ENCODE measurements at regions not wholly inside any gene's neighbourhood (a gene's known extent, or its start where the extent isn't known, plus 50 kb on each side); places are given as distances from the start of the nearest gene placed in this dataset.

DNA sequence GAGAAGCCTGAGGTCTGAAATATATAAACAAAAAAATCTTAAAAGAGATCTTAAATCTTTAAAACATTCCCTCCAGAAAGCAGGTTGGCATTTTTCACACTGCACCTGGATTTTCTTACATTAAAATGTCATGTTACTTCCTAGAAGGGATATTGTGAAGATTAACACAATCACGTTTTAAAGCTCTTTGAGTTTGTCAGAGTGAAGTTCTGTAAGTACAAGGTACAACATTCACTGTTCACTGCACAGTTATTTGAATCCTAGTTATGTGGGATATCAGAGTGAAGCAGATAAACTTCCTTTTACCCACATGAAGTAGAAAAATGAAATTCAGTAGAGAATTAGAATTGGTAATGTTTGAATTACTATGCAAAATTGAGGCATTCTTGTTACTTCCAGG lies 353.6 kb upstream of the RGMB start (continued):
- TF ChIP-seq CHD7 (IDR thresholded peaks at IDR 0.05; ENCODE audit: insufficient replicate concordance, low read length): no peak

All from H1 (cell line).